GM12891 (cell line): ENCODE measurements at regions not wholly inside any gene's neighbourhood (a gene's known extent, or its start where the extent isn't known, plus 50 kb on each side); places are given as distances from the start of the nearest gene placed in this dataset.

Source experiments
- PAX5 ChIP-seq: IDR thresholded peaks from 2 replicates; pipeline ENCODE4 v1.6.1; 2011; ENCODE audit warnings: low read length, moderate library complexity, mild to moderate bottlenecking; ENCODE audit not compliant: insufficient read depth, severe bottlenecking
- POLR2A ChIP-seq: IDR thresholded peaks from 2 replicates; pipeline ENCODE4 v1.6.1; 2011; ENCODE audit warnings: low read depth, low read length, control low read depth
- POLR2AphosphoS5 ChIP-seq: IDR thresholded peaks from 2 replicates; pipeline ENCODE4 v1.6.1; 2011; ENCODE audit warnings: low read depth, low read length, control low read depth
- SPI1 ChIP-seq: IDR thresholded peaks from 2 replicates; pipeline ENCODE4 v1.6.1; 2011; ENCODE audit warnings: low read depth, low read length, control low read depth
- TAF1 ChIP-seq: IDR thresholded peaks from 2 replicates; pipeline ENCODE4 v1.6.1; 2011; ENCODE audit warnings: low read depth, low read length, control low read depth

DNA sequence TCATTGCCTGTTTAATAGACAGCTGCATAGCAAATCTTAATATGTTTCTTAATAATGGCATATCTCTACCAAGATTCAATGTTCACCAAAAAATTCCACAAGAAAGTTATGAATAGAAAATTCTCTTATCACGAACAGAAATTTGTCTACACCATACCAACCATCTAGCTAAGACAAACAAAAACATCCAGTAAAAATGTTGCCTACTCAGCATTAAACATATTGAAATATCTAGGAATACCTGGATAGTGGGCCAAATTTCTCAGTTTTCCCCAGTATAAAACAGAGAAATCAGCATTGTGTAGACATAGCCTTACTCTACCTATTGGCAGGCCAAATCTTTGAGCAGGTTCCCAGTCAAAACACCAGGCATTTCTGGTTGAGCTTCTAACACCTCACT lies 598.6 kb downstream of the KLHL13 start:
- no peak for TF ChIP-seq POLR2AphosphoS5
- TF ChIP-seq TAF1 = no peak
- TF ChIP-seq POLR2A = no peak
- TF ChIP-seq PAX5 = no peak
- no peak for TF ChIP-seq SPI1
